SK-N-SH (cell line): ENCODE measurements at regions not wholly inside any gene's neighbourhood (a gene's known extent, or its start where the extent isn't known, plus 50 kb on each side); places are given as distances from the start of the nearest gene placed in this dataset.

Experiments
- CTCF ChIA-PET: fragments of 300-600, 350-600 bp; formaldehyde crosslinking; extraction: SDS; loops from one replicate; lab custom pipeline; 2021; lab: Yijun Ruan, JAX
- POLR2A ChIA-PET: fragments of 350-600 bp; sonication (Branson Sonifier 250); formaldehyde crosslinking; extraction: SDS; loops from one replicate; lab custom pipeline; 2020; ENCODE audit warnings: antibody characterized with exemption, inconsistent platforms; lab: Yijun Ruan, JAX
- DNase-seq: peaks from one replicate; pipeline ENCODE4 v3.0.0; 2012
- H2AFZ ChIP-seq: fragments of 200-600 bp; sonication (generic); 2 replicates; pipeline ENCODE4 v1.8.1; 2016; ENCODE audit warnings: antibody characterized with exemption, mild to moderate bottlenecking, low read depth
- H3F3A ChIP-seq: fragments of 200-600 bp; sonication (generic); replicated peaks from 2 replicates; pipeline ENCODE3; 2016; ENCODE audit warnings: antibody characterized with exemption, mild to moderate bottlenecking; ENCODE audit not compliant: insufficient read depth
- H3K27ac ChIP-seq, 2 experiments: fragments of 200-500 bp in 1 of 2; fragments of 200-600 bp in 1 of 2; sonication (Bioruptor generic) in 1 of 2; sonication (generic), shearing (Covaris generic) in 1 of 2; 2 replicates each; pipeline versions ENCODE4 v1.5.1 to v1.6.1; 2014 to 2016; ENCODE audit warnings: low read depth in 2 of 2, inconsistent platforms in 1 of 2, low read length in 1 of 2, mild to moderate bottlenecking in 1 of 2, mixed read lengths in 1 of 2
- H3K27me3 ChIP-seq: fragments of 200-600 bp; sonication (generic), shearing (Covaris generic); 2 replicates; pipeline ENCODE4 v1.6.1; 2016; ENCODE audit warnings: mixed run types; ENCODE audit not compliant: insufficient read depth
- H3K36me3 ChIP-seq, 2 experiments: fragments of 200-500 bp in 1 of 2; fragments of 200-600 bp in 1 of 2; sonication (Bioruptor generic) in 1 of 2; sonication (generic) in 1 of 2; replicated peaks in 1 of 2; 2 replicates each; pipeline versions ENCODE3 to v1.5.1; 2014 to 2016; ENCODE audit warnings: low read length in 1 of 2, mild to moderate bottlenecking in 1 of 2; ENCODE audit not compliant: insufficient read depth in 2 of 2, control insufficient read depth in 1 of 2
- H3K4me1 ChIP-seq, 2 experiments: fragments of 200-500 bp in 1 of 2; fragments of 200-600 bp in 1 of 2; sonication (Bioruptor generic) in 1 of 2; sonication (generic), shearing (Covaris generic) in 1 of 2; 2 replicates each; pipeline versions ENCODE4 v1.5.1 to v1.6.1; 2014 to 2016; ENCODE audit warnings: low read depth in 1 of 2, low read length in 1 of 2, mixed run types in 1 of 2; ENCODE audit not compliant: insufficient read depth in 2 of 2, control insufficient read depth in 1 of 2
- H3K4me2 ChIP-seq: fragments of 200-600 bp; sonication (generic), shearing (Covaris generic); 2 replicates; pipeline ENCODE4 v1.6.1; 2017; ENCODE audit warnings: mixed run types
- H3K4me3 ChIP-seq, 2 experiments: fragments of 200-500 bp in 1 of 2; fragments of 200-600 bp in 1 of 2; sonication (Bioruptor generic) in 1 of 2; sonication (generic), shearing (Covaris generic) in 1 of 2; 2 replicates each; pipeline versions ENCODE4 v1.5.1 to v1.8.1; 2014 to 2016; ENCODE audit warnings: low read depth in 2 of 2, inconsistent platforms in 1 of 2, low read length in 1 of 2, mild to moderate bottlenecking in 1 of 2, mixed read lengths in 1 of 2, moderate library complexity in 1 of 2
- H3K79me2 ChIP-seq: fragments of 200-600 bp; sonication (generic); 2 replicates; pipeline ENCODE4 v1.8.1; 2017; ENCODE audit warnings: mild to moderate bottlenecking; ENCODE audit not compliant: insufficient read depth
- H3K9ac ChIP-seq: fragments of 200-600 bp; sonication (generic); 2 replicates; pipeline ENCODE4 v1.6.1; 2017; ENCODE audit warnings: mixed run types
- H3K9me2 ChIP-seq: fragments of 200-600 bp; sonication (generic); 2 replicates; pipeline ENCODE4 v1.6.1; 2017; ENCODE audit warnings: mixed run types
- H3K9me3 ChIP-seq: fragments of 200-600 bp; sonication (generic); 2 replicates; pipeline ENCODE4 v1.6.1; 2017; ENCODE audit warnings: mixed run types, mild to moderate bottlenecking, moderate library complexity
- H4K20me1 ChIP-seq: fragments of 200-600 bp; sonication (generic); 2 replicates; pipeline ENCODE4 v1.6.1; 2017; ENCODE audit warnings: mild to moderate bottlenecking, mixed run types; ENCODE audit not compliant: insufficient read depth
- EP300 ChIP-seq, 2 experiments: IDR thresholded peaks; 2 replicates each; pipeline versions ENCODE4 v1.4.0 to v1.6.1; 2012; ENCODE audit warnings: borderline replicate concordance in 1 of 2, low read depth in 1 of 2, low read length in 1 of 2
- FOSL2 ChIP-seq: IDR thresholded peaks from 2 replicates; pipeline ENCODE4 v1.4.0; 2012; ENCODE audit warnings: low read depth, mild to moderate bottlenecking, moderate library complexity, borderline replicate concordance
- FOXJ3 ChIP-seq: sonication (generic); formaldehyde crosslinking; IDR thresholded peaks from 2 replicates; pipeline ENCODE4 v1.5.1; 2020; ENCODE audit warnings: mild to moderate bottlenecking, missing genetic modification reagents
- JUND ChIP-seq: IDR thresholded peaks from 2 replicates; pipeline ENCODE4 v1.4.0; 2012
- MEF2A ChIP-seq: IDR thresholded peaks from 2 replicates; pipeline ENCODE4 v1.4.0; 2012; ENCODE audit warnings: low read depth, borderline replicate concordance
- NFIC ChIP-seq: IDR thresholded peaks from 2 replicates; pipeline ENCODE4 v1.4.0; 2012; ENCODE audit warnings: borderline replicate concordance
- RAD21 ChIP-seq: IDR thresholded peaks from 2 replicates; pipeline ENCODE4 v1.6.1; 2012; ENCODE audit warnings: mild to moderate bottlenecking, low read length
- RCOR1 ChIP-seq: fragments of 150-350 bp; IDR thresholded peaks from 2 replicates; pipeline ENCODE4 v1.6.1; 2017; ENCODE audit warnings: antibody characterized with exemption, low read length
- SIN3A ChIP-seq: IDR thresholded peaks from 2 replicates; pipeline ENCODE4 v1.6.1; 2012; ENCODE audit warnings: low read depth, mild to moderate bottlenecking, low read length, moderate library complexity, borderline replicate concordance
- SMC3 ChIP-seq: IDR thresholded peaks from 2 replicates; pipeline ENCODE4 v1.6.1; 2012; ENCODE audit warnings: low read depth, low read length, improper control_type of control experiment
- TAF1 ChIP-seq: IDR thresholded peaks from 2 replicates; pipeline ENCODE4 v1.6.1; 2012; ENCODE audit warnings: low read depth, mild to moderate bottlenecking, low read length, moderate library complexity, borderline replicate concordance
- TEAD4 ChIP-seq: IDR thresholded peaks from 2 replicates; pipeline ENCODE4 v1.4.0; 2012; ENCODE audit warnings: mild to moderate bottlenecking, borderline replicate concordance; ENCODE audit not compliant: insufficient read depth
- WGBS: methylation state at CpG from one replicate; pipeline ENCODE4 v1.1.6; 2017; ENCODE audit warnings: low lambda C conversion rate; 5-methylcytosine and 5-hydroxymethylcytosine counted together
- TF ChIP-seq, protein P1 (sequence below): fragments of 150-350 bp; IDR thresholded peaks from 2 replicates; pipeline ENCODE4 v1.6.1; 2017; ENCODE audit warnings: antibody characterized with exemption, low read length, low read depth, borderline replicate concordance
- TF ChIP-seq, protein P2 (sequence below): fragments of 150-350 bp; IDR thresholded peaks from 2 replicates; pipeline ENCODE4 v1.6.1; 2016; ENCODE audit warnings: mild to moderate bottlenecking, low read depth, low read length
- TF ChIP-seq, protein P3 (sequence below): IDR thresholded peaks from 2 replicates; pipeline ENCODE4; 2012

DNA sequence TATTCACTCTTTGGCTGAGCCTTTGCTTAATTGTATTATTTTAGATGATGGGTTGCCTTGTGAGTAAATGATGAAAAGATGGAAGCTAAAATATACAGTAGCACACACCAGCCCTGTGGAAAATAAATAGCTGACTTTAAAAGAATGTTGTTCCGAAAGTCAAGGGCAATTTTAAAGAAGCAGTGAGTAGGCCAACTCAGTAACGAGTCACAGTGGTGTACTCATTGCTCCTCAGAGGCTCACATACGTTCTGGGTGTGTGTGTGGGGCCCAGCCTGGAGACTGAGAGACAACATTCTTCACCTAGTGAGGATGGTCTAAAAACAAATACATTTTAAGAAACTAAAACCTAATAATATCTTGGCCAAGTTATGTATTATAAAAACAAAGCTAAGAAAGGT is 640.3 kb downstream of the TRIML1 start:
- H3K36me3 ChIP-seq = no peaks in the 10 kb centered on the region
- H3K27me3 ChIP-seq = peaks cover 4% of the 10 kb centered on the region; the same call in 1 of the 2 replicates
- H3K9me3 ChIP-seq = no peaks in the 10 kb centered on the region
- no peak overlapping the region for H2AFZ ChIP-seq
- POLR2A ChIA-PET = no interaction called here
- CTCF ChIA-PET = interaction anchor here (1.2 to 1.3 kb wide), 2 partner anchors 9 to 13 kb away, joined by 3 read pairs; no protein-coding TSS in a partner anchor
- no peak overlapping the region for H3K4me3 ChIP-seq
- H3K9ac ChIP-seq = no peak overlapping the region
- no peak for DNase-seq
- WGBS = 15% methylated on average over 3 of the region's 3 CpGs
- no peak overlapping the region for H3K4me2 ChIP-seq
- no peaks in the 10 kb centered on the region; a peak in 2 of 4 replicates for H3K4me1 ChIP-seq
- H3K79me2 ChIP-seq = no peaks in the 10 kb centered on the region
- no peaks in the 10 kb centered on the region for H3K9me2 ChIP-seq
- no peaks in the 10 kb centered on the region for H4K20me1 ChIP-seq
- no peak overlapping the region for H3K27ac ChIP-seq
- TF ChIP-seq FOSL2 (no peak), RCOR1 (no peak), SMC3 (no peak), MEF2A (no peak), SIN3A (no peak), TAF1 (no peak), FOXJ3 (no peak), TEAD4 (no peak), NFIC (no peak)
- TF ChIP-seq, protein P1, sequence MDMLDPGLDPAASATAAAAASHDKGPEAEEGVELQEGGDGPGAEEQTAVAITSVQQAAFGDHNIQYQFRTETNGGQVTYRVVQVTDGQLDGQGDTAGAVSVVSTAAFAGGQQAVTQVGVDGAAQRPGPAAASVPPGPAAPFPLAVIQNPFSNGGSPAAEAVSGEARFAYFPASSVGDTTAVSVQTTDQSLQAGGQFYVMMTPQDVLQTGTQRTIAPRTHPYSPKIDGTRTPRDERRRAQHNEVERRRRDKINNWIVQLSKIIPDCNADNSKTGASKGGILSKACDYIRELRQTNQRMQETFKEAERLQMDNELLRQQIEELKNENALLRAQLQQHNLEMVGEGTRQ = no peak
- TF ChIP-seq, all 33 proteins: peak for 0
- no peaks in the 10 kb centered on the region for H3F3A ChIP-seq

DNA sequence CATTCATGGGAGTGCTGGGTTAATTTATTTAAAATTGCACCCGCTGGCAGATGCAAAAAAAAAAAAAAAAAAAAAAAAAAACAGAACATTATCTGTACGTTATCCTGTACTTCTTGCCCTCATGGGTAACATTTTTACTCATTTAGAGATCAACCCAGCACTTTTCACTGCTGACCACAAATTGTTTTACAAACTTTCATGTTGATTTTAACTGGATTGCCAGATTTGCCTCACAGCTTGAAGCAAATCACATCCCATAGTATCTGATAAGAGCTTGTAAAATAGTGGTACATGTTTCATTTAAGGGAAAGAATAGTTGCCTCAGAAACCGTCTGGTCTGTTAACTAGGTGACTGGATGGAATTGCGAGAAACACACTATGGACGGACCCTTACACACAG is 640.8 kb downstream of the TRIML1 start:
- POLR2A ChIA-PET = no interaction called here
- 48% methylated on average over 5 of the region's 5 CpGs for WGBS

More for the DNA sequence above, 640.8 kb downstream of the TRIML1 start:
- no peaks in the 10 kb centered on the region; a peak in 2 of 4 replicates for H3K4me1 ChIP-seq
- no peak overlapping the region for H2AFZ ChIP-seq
- H3K9ac ChIP-seq = no peak overlapping the region
- H3K36me3 ChIP-seq = no peaks in the 10 kb centered on the region
- H3K9me3 ChIP-seq = no peaks in the 10 kb centered on the region
- peaks cover 4% of the 10 kb centered on the region; the same call in 1 of the 2 replicates for H3K27me3 ChIP-seq
- CTCF ChIA-PET = interaction anchor here (1.2 to 1.3 kb wide), 2 partner anchors 9 to 13 kb away, joined by 3 read pairs; no protein-coding TSS in a partner anchor
- H3K9me2 ChIP-seq = no peaks in the 10 kb centered on the region
- H3K4me3 ChIP-seq = no peak overlapping the region
- no peak overlapping the region for H3K27ac ChIP-seq
- no peak for DNase-seq
- TF ChIP-seq, protein P1 = no peak
- no peak for TF ChIP-seq JUND
- TF ChIP-seq TEAD4 = no peak
- no peak for TF ChIP-seq RCOR1
- TF ChIP-seq EP300 (IDR thresholded peaks at IDR 0.05; ENCODE audit: borderline replicate concordance in 1 of 2, low read depth in 1 of 2, low read length in 1 of 2) = no peak
- TF ChIP-seq, protein P2, sequence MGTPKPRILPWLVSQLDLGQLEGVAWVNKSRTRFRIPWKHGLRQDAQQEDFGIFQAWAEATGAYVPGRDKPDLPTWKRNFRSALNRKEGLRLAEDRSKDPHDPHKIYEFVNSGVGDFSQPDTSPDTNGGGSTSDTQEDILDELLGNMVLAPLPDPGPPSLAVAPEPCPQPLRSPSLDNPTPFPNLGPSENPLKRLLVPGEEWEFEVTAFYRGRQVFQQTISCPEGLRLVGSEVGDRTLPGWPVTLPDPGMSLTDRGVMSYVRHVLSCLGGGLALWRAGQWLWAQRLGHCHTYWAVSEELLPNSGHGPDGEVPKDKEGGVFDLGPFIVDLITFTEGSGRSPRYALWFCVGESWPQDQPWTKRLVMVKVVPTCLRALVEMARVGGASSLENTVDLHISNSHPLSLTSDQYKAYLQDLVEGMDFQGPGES = no peak
- TF ChIP-seq SIN3A = no peak
- no peak for TF ChIP-seq RAD21
- TF ChIP-seq, protein P3, sequence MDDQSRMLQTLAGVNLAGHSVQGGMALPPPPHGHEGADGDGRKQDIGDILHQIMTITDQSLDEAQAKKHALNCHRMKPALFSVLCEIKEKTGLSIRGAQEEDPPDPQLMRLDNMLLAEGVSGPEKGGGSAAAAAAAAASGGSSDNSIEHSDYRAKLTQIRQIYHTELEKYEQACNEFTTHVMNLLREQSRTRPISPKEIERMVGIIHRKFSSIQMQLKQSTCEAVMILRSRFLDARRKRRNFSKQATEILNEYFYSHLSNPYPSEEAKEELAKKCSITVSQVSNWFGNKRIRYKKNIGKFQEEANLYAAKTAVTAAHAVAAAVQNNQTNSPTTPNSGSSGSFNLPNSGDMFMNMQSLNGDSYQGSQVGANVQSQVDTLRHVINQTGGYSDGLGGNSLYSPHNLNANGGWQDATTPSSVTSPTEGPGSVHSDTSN = no peak
- no peak for TF ChIP-seq FOXJ3
- H3F3A ChIP-seq = no peaks in the 10 kb centered on the region
- no peaks in the 10 kb centered on the region for H3K79me2 ChIP-seq
- H3K4me2 ChIP-seq = no peak overlapping the region
- H4K20me1 ChIP-seq = no peaks in the 10 kb centered on the region
